ENCODE measurements at regions not wholly inside any gene's neighbourhood (a gene's known extent, or its start where the extent isn't known, plus 50 kb on each side); places are given as distances from the start of the nearest gene placed in this dataset.

- Mint-ChIP-seq H3K4me1 (no peaks in the 10 kb centered on the region), H3K36me3 (no peaks in the 10 kb centered on the region), H3K27me3 (no peaks in the 10 kb centered on the region), H3K4me3 (no peak overlapping the region), H3K9me3 (peaks cover 5 to 37% (median 18%) of the 10 kb centered on the region in 8 donors), H3K27ac (no peak overlapping the region)
- Histone ChIP-seq H3K4me1 (ENCODE audit: insufficient read depth, low read length) (no peaks in the 10 kb centered on the region), H3K9me3 (ENCODE audit: control insufficient read depth in 1 of 2, low read length in 2 of 2) (peaks cover 0 to 8% of the 10 kb centered on the region in 2 donors), H3K27me3 (ENCODE audit: insufficient read depth, low read length) (no peaks in the 10 kb centered on the region), H3K27ac (ENCODE audit: low read depth, low read length) (no peak overlapping the region), H3K36me3 (ENCODE audit: insufficient read depth, low read length) (no peaks in the 10 kb centered on the region), H3K4me3 (ENCODE audit: low read length in 2 of 2) (no peak overlapping the region)
- POLR2A ChIA-PET (ENCODE audit: partially characterized antibody), result no interaction called here
- intact Hi-C loops (cut with micrococcal nuclease), result no loop called here
- CTCF ChIA-PET (ENCODE audit: partially characterized antibody), result no interaction called here
- no peak for DNase-seq
These were observed 605.7 kb downstream of the TYW1 start for GRCh38 chr7:67602246-67602887.

DNA sequence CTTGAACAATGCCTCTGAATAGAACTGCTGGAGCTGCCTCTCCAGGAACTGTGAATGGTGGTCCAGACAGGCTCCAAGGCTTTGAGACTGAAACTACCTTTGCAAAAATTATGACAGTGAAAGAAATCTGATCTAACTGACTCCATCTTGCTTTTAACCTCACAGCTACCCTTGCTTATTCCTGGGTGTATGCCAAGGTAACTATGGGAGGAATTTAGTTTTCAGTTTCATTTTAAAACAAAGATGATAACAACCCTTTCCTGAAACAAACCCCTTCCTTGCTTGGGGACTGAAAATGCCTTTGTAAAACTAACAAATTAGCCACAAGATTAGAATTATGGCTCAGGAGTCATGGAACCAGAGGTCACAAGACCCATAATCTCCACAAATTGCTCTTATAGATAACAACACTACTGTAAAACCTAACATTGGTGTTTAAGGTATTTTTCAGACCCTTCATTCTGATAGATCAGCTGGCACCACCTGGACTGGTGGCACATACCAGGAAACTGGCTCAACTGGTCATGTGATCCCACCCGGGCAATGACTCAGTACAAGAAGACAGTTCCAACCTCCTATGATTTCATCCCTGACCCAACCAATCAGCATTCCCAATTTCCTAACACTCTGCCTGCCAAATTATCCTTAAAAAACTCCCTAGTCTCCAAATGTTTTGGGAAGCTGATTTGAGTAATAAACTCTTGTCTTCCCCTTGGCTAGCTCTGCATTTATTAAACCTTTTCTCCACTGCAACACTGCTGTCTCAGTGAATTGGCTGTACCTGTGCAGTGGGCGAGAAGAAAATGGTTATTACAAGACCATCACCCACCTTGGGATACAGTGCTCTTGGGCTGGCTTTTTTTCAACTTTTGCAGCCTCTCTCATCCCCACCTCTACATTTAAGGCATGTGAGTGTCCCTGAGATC, 608.1 kb downstream of the TYW1 start:
- H3K27ac ChIP-seq (ENCODE audit: low read depth, low read length), result no peak overlapping the region
- Mint-ChIP-seq H3K36me3 (no peaks in the 10 kb centered on the region), H3K27me3 (no peaks in the 10 kb centered on the region), H3K27ac (no peak overlapping the region), H3K4me1 (no peaks in the 10 kb centered on the region), H3K4me3 (no peak overlapping the region), H3K9me3 (peaks cover 5 to 41% (median 15%) of the 10 kb centered on the region in 8 donors)
- ChIA-PET POLR2A (ENCODE audit: partially characterized antibody) (no interaction called here), CTCF (ENCODE audit: partially characterized antibody) (no interaction called here)
- H3K4me3 ChIP-seq (ENCODE audit: low read length in 2 of 2), result no peak overlapping the region
- no peaks in the 10 kb centered on the region for H3K4me1 ChIP-seq (ENCODE audit: insufficient read depth, low read length)
- H3K9me3 ChIP-seq (ENCODE audit: control insufficient read depth in 1 of 2, low read length in 2 of 2), result peaks cover 0 to 8% of the 10 kb centered on the region in 2 donors
- H3K36me3 ChIP-seq (ENCODE audit: insufficient read depth, low read length), result no peaks in the 10 kb centered on the region
- DNase-seq, result no peak
- no peaks in the 10 kb centered on the region for H3K27me3 ChIP-seq (ENCODE audit: insufficient read depth, low read length)
- intact Hi-C loops (cut with micrococcal nuclease), result no loop called here

GRCh38 chr7:67608806-67609205, 612.2 kb downstream of the TYW1 start:
- no peak overlapping the region for H3K27ac ChIP-seq (ENCODE audit: low read depth, low read length)
- intact Hi-C loops (cut with micrococcal nuclease), result no loop called here
- Mint-ChIP-seq H3K4me3 (no peak overlapping the region), H3K4me1 (no peaks in the 10 kb centered on the region), H3K27me3 (no peaks in the 10 kb centered on the region), H3K36me3 (no peaks in the 10 kb centered on the region), H3K27ac (no peak overlapping the region), H3K9me3 (peaks cover 0 to 32% (median 17%) of the 10 kb centered on the region in 8 donors)
- H3K4me3 ChIP-seq (ENCODE audit: low read length in 2 of 2), result no peak overlapping the region
- ChIA-PET CTCF (ENCODE audit: partially characterized antibody) (no interaction called here), POLR2A (ENCODE audit: partially characterized antibody) (no interaction called here)
- H3K27me3 ChIP-seq (ENCODE audit: insufficient read depth, low read length), result no peaks in the 10 kb centered on the region
- no peaks in the 10 kb centered on the region for H3K36me3 ChIP-seq (ENCODE audit: insufficient read depth, low read length)
- H3K9me3 ChIP-seq (ENCODE audit: control insufficient read depth in 1 of 2, low read length in 2 of 2), result peaks cover 0 to 8% of the 10 kb centered on the region in 2 donors
- no peaks in the 10 kb centered on the region for H3K4me1 ChIP-seq (ENCODE audit: insufficient read depth, low read length)
- DNase-seq, result no peak

DNA sequence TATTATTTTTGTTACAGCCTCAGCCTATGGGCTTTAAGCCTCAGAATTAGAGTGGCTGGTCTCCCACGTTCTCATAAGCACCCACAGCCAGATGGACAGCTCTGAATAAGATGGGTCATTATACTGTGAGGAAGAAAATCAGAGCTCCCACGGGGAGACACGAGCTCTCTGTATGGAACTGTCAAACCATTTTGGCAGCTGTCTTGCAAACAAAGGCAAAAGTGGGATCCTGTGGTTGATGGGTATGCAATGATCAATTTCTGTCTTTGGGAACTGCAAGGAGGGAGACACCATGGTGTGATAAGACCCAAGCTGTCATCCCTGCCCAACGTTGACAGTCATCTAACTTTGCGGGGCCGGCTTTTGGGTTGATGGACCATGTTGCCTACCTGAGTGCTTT, 614.3 kb downstream of the TYW1 start:
- H3K4me1 ChIP-seq (ENCODE audit: insufficient read depth, low read length), result no peaks in the 10 kb centered on the region
- Mint-ChIP-seq H3K4me3 (no peak overlapping the region), H3K4me1 (no peaks in the 10 kb centered on the region), H3K27me3 (no peaks in the 10 kb centered on the region), H3K9me3 (peaks cover 0 to 24% (median 13%) of the 10 kb centered on the region in 8 donors), H3K36me3 (no peaks in the 10 kb centered on the region), H3K27ac (no peak overlapping the region)
- ChIA-PET POLR2A (ENCODE audit: partially characterized antibody) (no interaction called here), CTCF (ENCODE audit: partially characterized antibody) (interaction anchor here (1.3 kb wide), 1 partner anchor 16 kb away, joined by 3 read pairs; no protein-coding TSS in a partner anchor)
- no peak overlapping the region for H3K4me3 ChIP-seq (ENCODE audit: low read length in 2 of 2)
- no peaks in the 10 kb centered on the region for H3K36me3 ChIP-seq (ENCODE audit: insufficient read depth, low read length)
- no peaks in the 10 kb centered on the region for H3K27me3 ChIP-seq (ENCODE audit: insufficient read depth, low read length)
- no peak for DNase-seq
- no peak overlapping the region for H3K27ac ChIP-seq (ENCODE audit: low read depth, low read length)
- intact Hi-C loops (cut with micrococcal nuclease), result no loop called here
- no peaks in the 10 kb centered on the region for H3K9me3 ChIP-seq (ENCODE audit: control insufficient read depth in 1 of 2, low read length in 2 of 2)

GRCh38 chr7:67614843-67615242, 618.2 kb downstream of the TYW1 start:
- DNase-seq, result no peak
- Mint-ChIP-seq H3K36me3 (no peaks in the 10 kb centered on the region), H3K4me1 (no peaks in the 10 kb centered on the region), H3K27me3 (peaks cover 0 to 1% of the 10 kb centered on the region in 2 donors), H3K9me3 (peaks cover 0 to 15% (median 7%) of the 10 kb centered on the region in 8 donors), H3K27ac (no peak overlapping the region), H3K4me3 (no peak overlapping the region)
- ChIA-PET POLR2A (ENCODE audit: partially characterized antibody) (no interaction called here), CTCF (ENCODE audit: partially characterized antibody) (no interaction called here)
- Histone ChIP-seq H3K27ac (ENCODE audit: low read depth, low read length) (no peak overlapping the region), H3K27me3 (ENCODE audit: insufficient read depth, low read length) (no peaks in the 10 kb centered on the region), H3K9me3 (ENCODE audit: control insufficient read depth in 1 of 2, low read length in 2 of 2) (no peaks in the 10 kb centered on the region), H3K4me1 (ENCODE audit: insufficient read depth, low read length) (no peaks in the 10 kb centered on the region), H3K36me3 (ENCODE audit: insufficient read depth, low read length) (no peaks in the 10 kb centered on the region), H3K4me3 (ENCODE audit: low read length in 2 of 2) (no peak overlapping the region)
- intact Hi-C loops (cut with micrococcal nuclease), result no loop called here

- Mint-ChIP-seq H3K36me3 (no peaks in the 10 kb centered on the region), H3K27me3 (peaks cover 0 to 7% of the 10 kb centered on the region in 2 donors), H3K27ac (no peak overlapping the region), H3K9me3 (peaks cover 0 to 10% (median 7%) of the 10 kb centered on the region in 8 donors), H3K4me1 (no peaks in the 10 kb centered on the region), H3K4me3 (no peak overlapping the region)
- H3K4me1 ChIP-seq (ENCODE audit: insufficient read depth, low read length), result no peaks in the 10 kb centered on the region
- no peak for DNase-seq
- POLR2A ChIA-PET (ENCODE audit: partially characterized antibody), result no interaction called here
- H3K4me3 ChIP-seq (ENCODE audit: low read length in 2 of 2), result no peak overlapping the region
- H3K27me3 ChIP-seq (ENCODE audit: insufficient read depth, low read length), result no peaks in the 10 kb centered on the region
- H3K36me3 ChIP-seq (ENCODE audit: insufficient read depth, low read length), result no peaks in the 10 kb centered on the region
- no peak overlapping the region for H3K27ac ChIP-seq (ENCODE audit: low read depth, low read length)
- intact Hi-C loops (cut with micrococcal nuclease), result no loop called here
- no peaks in the 10 kb centered on the region for H3K9me3 ChIP-seq (ENCODE audit: control insufficient read depth in 1 of 2, low read length in 2 of 2)
- CTCF ChIA-PET (ENCODE audit: partially characterized antibody), result no interaction called here
These were observed 619.9 kb downstream of the TYW1 start for GRCh38 chr7:67616517-67616916.

GRCh38 chr7:67618556-67619162, 622.0 kb downstream of the TYW1 start:
- POLR2A ChIA-PET (ENCODE audit: partially characterized antibody), result no interaction called here
- peaks cover 0 to 10% (median 1%) of the 10 kb centered on the region in 8 donors for H3K9me3 Mint-ChIP-seq
- Histone ChIP-seq H3K27me3 (ENCODE audit: insufficient read depth, low read length) (no peaks in the 10 kb centered on the region), H3K4me3 (ENCODE audit: low read length in 2 of 2) (no peak overlapping the region), H3K9me3 (ENCODE audit: control insufficient read depth in 1 of 2, low read length in 2 of 2) (no peaks in the 10 kb centered on the region), H3K27ac (ENCODE audit: low read depth, low read length) (no peak overlapping the region), H3K36me3 (ENCODE audit: insufficient read depth, low read length) (no peaks in the 10 kb centered on the region), H3K4me1 (ENCODE audit: insufficient read depth, low read length) (no peaks in the 10 kb centered on the region)
- no peaks in the 10 kb centered on the region for H3K4me1 Mint-ChIP-seq
- no peak for DNase-seq
- no peak overlapping the region for H3K4me3 Mint-ChIP-seq
- intact Hi-C loops (cut with micrococcal nuclease), result no loop called here
- H3K27ac Mint-ChIP-seq, result no peak overlapping the region
- peaks cover 0 to 7% of the 10 kb centered on the region in 2 donors for H3K27me3 Mint-ChIP-seq
- CTCF ChIA-PET (ENCODE audit: partially characterized antibody), result no interaction called here
- no peaks in the 10 kb centered on the region for H3K36me3 Mint-ChIP-seq
